HepG2 (cell line): ENCODE measurements at regions not wholly inside any gene's neighbourhood (a gene's known extent, or its start where the extent isn't known, plus 50 kb on each side); places are given as distances from the start of the nearest gene placed in this dataset.

Source experiments
- ATAC-seq: fragments of 200-7000 bp; cut with Tn5 transposase; 3 replicates; pipeline ENCODE4 v1.9.1; 2020; ENCODE audit warnings: mild to moderate bottlenecking, moderate library complexity
- BruUV-seq: library from RNA; stranded (reverse); fragments of 400-500 nt; replicated peaks from 2 replicates; lab custom pipeline; 2021; lab: Mats Ljungman, UMichigan
- CTCF ChIA-PET: fragments of 300-600 bp; formaldehyde crosslinking; extraction: SDS; loops from one replicate; lab custom pipeline; 2021; ENCODE audit warnings: low total read pairs, inconsistent platforms, low intra/inter-chr PET ratio; lab: Yijun Ruan, JAX
- POLR2A ChIA-PET: fragments of 350-600 bp; sonication (Branson Sonifier 250); formaldehyde crosslinking; loops from one replicate; lab custom pipeline; 2020; ENCODE audit warnings: antibody characterized with exemption, inconsistent platforms; lab: Yijun Ruan, JAX
- DNase-seq: peaks from one replicate; pipeline ENCODE4 v3.0.0-alpha.2; 2015; ENCODE audit warnings: low spot score
- FAIRE-seq: peaks from 3 replicates; lab custom pipeline; 2011; peaks lifted over from hg19 to GRCh38; lab: Jason Lieb, UNC
- H2AFZ ChIP-seq: one replicate; pipeline ENCODE4 v1.6.1; 2011; ENCODE audit warnings: low read length, inconsistent platforms
- H3K27ac ChIP-seq: fragments of 300-600 bp; 3 replicates; pipeline ENCODE4 v1.8.0; 2011; ENCODE audit warnings: mixed run types, mild to moderate bottlenecking, mixed read lengths, low read length, inconsistent platforms; ENCODE audit not compliant: insufficient read depth; ENCODE audit errors: extremely low read length
- H3K27me3 ChIP-seq, 2 experiments: fragments of 200-600 bp in 1 of 2; 2 replicates in 1 of 2; 3 replicates in 1 of 2; pipeline versions ENCODE4 v1.6.0 to v1.8.0; 2011; ENCODE audit warnings: low read length in 2 of 2, mild to moderate bottlenecking in 2 of 2, moderate library complexity in 2 of 2, inconsistent platforms in 1 of 2; ENCODE audit not compliant: insufficient read depth in 2 of 2, control insufficient read depth in 1 of 2
- H3K36me3 ChIP-seq, 2 experiments: fragments of 200-600 bp in 1 of 2; replicated peaks in 1 of 2; 2 replicates in 1 of 2; 3 replicates in 1 of 2; pipeline versions ENCODE4 v1.5.1 to v1.8.0; 2011; ENCODE audit warnings: low read length in 2 of 2, inconsistent platforms in 1 of 2; ENCODE audit not compliant: insufficient read depth in 2 of 2, control insufficient read depth in 1 of 2
- H3K4me1 ChIP-seq: 2 replicates; pipeline ENCODE4 v1.5.1; 2012; ENCODE audit warnings: low read length, inconsistent platforms; ENCODE audit not compliant: insufficient read depth
- H3K4me2 ChIP-seq: 2 replicates; pipeline ENCODE4 v1.6.0; 2011; ENCODE audit warnings: low read depth, low read length, inconsistent platforms
- H3K4me3 ChIP-seq, 3 experiments: fragments of 200-600 bp in 1 of 3; sonication (generic), shearing (Covaris generic) in 1 of 3; replicated peaks in 1 of 3; 2 replicates each; pipeline ENCODE4 v1.5.1; 2011 to 2016; ENCODE audit warnings: low read length in 3 of 3, inconsistent platforms in 2 of 3, low read depth in 2 of 3, mild to moderate bottlenecking in 2 of 3, control low read depth in 1 of 3, mixed read lengths in 1 of 3; ENCODE audit not compliant: insufficient read depth in 1 of 3
- H3K79me2 ChIP-seq: one replicate; pipeline ENCODE4 v1.6.1; 2011; ENCODE audit warnings: low read length, inconsistent platforms; ENCODE audit not compliant: insufficient read depth
- H3K9ac ChIP-seq: 2 replicates; pipeline ENCODE4 v1.6.0; 2011; ENCODE audit warnings: mild to moderate bottlenecking, low read depth, low read length, inconsistent platforms; ENCODE audit not compliant: insufficient read depth
- H3K9me3 ChIP-seq: 2 replicates; pipeline ENCODE4 v1.5.1; 2012; ENCODE audit warnings: mild to moderate bottlenecking, low read length
- H4K20me1 ChIP-seq: 2 replicates; pipeline ENCODE4 v1.6.0; 2011; ENCODE audit warnings: inconsistent platforms, mild to moderate bottlenecking, low read length, moderate library complexity; ENCODE audit not compliant: insufficient read depth
- E2F1 ChIP-seq: sonication (generic); formaldehyde crosslinking; IDR thresholded peaks from 2 replicates; pipeline ENCODE4 v1.5.0; 2020; ENCODE audit warnings: missing genetic modification reagents
- EEA1 ChIP-seq: sonication (generic); formaldehyde crosslinking; IDR thresholded peaks from 2 replicates; pipeline ENCODE4 v1.5.1; 2020; ENCODE audit warnings: mild to moderate bottlenecking, missing genetic modification reagents, borderline replicate concordance
- HOXA9 ChIP-seq: sonication (generic); formaldehyde crosslinking; IDR thresholded peaks from 2 replicates; pipeline ENCODE4 v1.8.1; 2022; ENCODE audit warnings: missing genetic modification reagents, mild to moderate bottlenecking, moderate library complexity, borderline replicate concordance
- MAF1 ChIP-seq: sonication (generic); formaldehyde crosslinking; IDR thresholded peaks from 2 replicates; pipeline ENCODE4 v1.5.0; 2020; ENCODE audit warnings: missing genetic modification reagents, borderline replicate concordance
- PLSCR1 ChIP-seq: sonication (generic); formaldehyde crosslinking; IDR thresholded peaks from 2 replicates; pipeline ENCODE4 v1.5.0; 2020; ENCODE audit warnings: missing genetic modification reagents, mild to moderate bottlenecking, borderline replicate concordance
- TBX2 ChIP-seq: sonication (generic); formaldehyde crosslinking; IDR thresholded peaks from 2 replicates; pipeline ENCODE4 v1.5.0; 2020; ENCODE audit warnings: missing genetic modification reagents, mild to moderate bottlenecking, borderline replicate concordance
- TSC22D2 ChIP-seq: sonication (generic); formaldehyde crosslinking; IDR thresholded peaks from 2 replicates; pipeline ENCODE4 v1.5.1; 2020; ENCODE audit warnings: missing genetic modification reagents, mild to moderate bottlenecking, borderline replicate concordance
- ZBTB20 ChIP-seq: sonication (generic); formaldehyde crosslinking; IDR thresholded peaks from 2 replicates; pipeline ENCODE4 v1.8.1; 2023; ENCODE audit warnings: missing genetic modification reagents, low read depth, mild to moderate bottlenecking, borderline replicate concordance
- ZBTB39 ChIP-seq: sonication (generic); formaldehyde crosslinking; IDR thresholded peaks from 2 replicates; pipeline ENCODE4 v1.5.0; 2020; ENCODE audit warnings: missing genetic modification reagents
- ZNF142 ChIP-seq: sonication (generic); formaldehyde crosslinking; IDR thresholded peaks from 2 replicates; pipeline ENCODE4 v1.4.0; 2020; ENCODE audit warnings: missing genetic modification reagents
- ZNF160 ChIP-seq: sonication (generic); formaldehyde crosslinking; IDR thresholded peaks from 2 replicates; pipeline ENCODE4 v1.8.0; 2022; ENCODE audit warnings: mild to moderate bottlenecking, inconsistent platforms, missing genetic modification reagents
- ZNF260 ChIP-seq: sonication (generic); formaldehyde crosslinking; IDR thresholded peaks from 2 replicates; pipeline ENCODE4 v1.4.0; 2020; ENCODE audit warnings: missing genetic modification reagents, low read depth, mild to moderate bottlenecking, borderline replicate concordance
- WGBS: methylation state at CpG from one replicate; pipeline ENCODE4 v1.1.6; 2017; ENCODE audit warnings: low lambda C conversion rate; 5-methylcytosine and 5-hydroxymethylcytosine counted together
- in situ Hi-C: cut with HindIII; loops from 2 replicates; pipeline ENCODE4 v1.10.0; 2017; ENCODE audit warnings: low pct_unique_long_range_greater_than_20kb; ENCODE audit not compliant: extremely low pct_ligation_motif_present
- intact Hi-C: fragments of 100-400 bp; cut with micrococcal nuclease; formaldehyde crosslinking; loops from one replicate; pipeline ENCODE4 v1.10.0; 2022; ENCODE audit not compliant: unreplicated experiment

GRCh38 chr14:104294628-104294982, 156.2 kb downstream of the KIF26A start (continued):
- TF ChIP-seq ZNF160 (CRISPR knock-in tag) (no peak), PLSCR1 (no peak), HOXA9 (no peak)

- Histone ChIP-seq H3K4me1 (no peaks in the 10 kb centered on the region), H3K36me3 (no peaks in the 10 kb centered on the region), H2AFZ (no peak overlapping the region), H3K27me3 (peaks cover 4 to 18% of the 10 kb centered on the region in 2 experiments; a peak in 2 of 5 replicates), H3K79me2 (no peaks in the 10 kb centered on the region), H3K9me3 (no peaks in the 10 kb centered on the region), H3K4me2 (no peak overlapping the region), H4K20me1 (no peaks in the 10 kb centered on the region), H3K9ac (no peak overlapping the region), H3K27ac (no peak overlapping the region), H3K4me3 (no peak overlapping the region)
- WGBS, result 55% methylated on average over 4 of the region's 25 CpGs
- ChIA-PET POLR2A (no interaction called here), CTCF (no interaction called here)
- DNase-seq (no peak), ATAC-seq (no peak), FAIRE-seq (no peak)
- no TSS peak for BruUV-seq
- in situ Hi-C loops, result no loop called here
- intact Hi-C loops, result no loop called here
- no peak for TF ChIP-seq ZBTB20 (CRISPR knock-in tag)
- no peak for TF ChIP-seq MAF1 (CRISPR knock-in tag)
- no peak for TF ChIP-seq E2F1
- TF ChIP-seq ZNF142 (CRISPR knock-in tag), result no peak
- TF ChIP-seq EEA1 (CRISPR knock-in tag), result no peak
- no peak for TF ChIP-seq ZNF260 (CRISPR knock-in tag)
- TF ChIP-seq TSC22D2 (CRISPR knock-in tag), result no peak
- TF ChIP-seq TBX2 (CRISPR knock-in tag), result no peak
- TF ChIP-seq ZBTB39, result no peak
Observed at GRCh38 chr14:104294983-104295680, 156.7 kb downstream of the KIF26A start.
